Jurkat, Clone E6-1 (cell line): ENCODE measurements at regions not wholly inside any gene's neighbourhood (a gene's known extent, or its start where the extent isn't known, plus 50 kb on each side); places are given as distances from the start of the nearest gene placed in this dataset.

ENCODE experiments used
- DNase-seq: peaks from one replicate; pipeline ENCODE4 v3.0.0-alpha.2; 2011; ENCODE audit warnings: low read depth, low spot score
- H3K4me3 ChIP-seq: 2 replicates; pipeline ENCODE4 v1.5.1; 2011; ENCODE audit warnings: mild to moderate bottlenecking, low read length, control low read depth, moderate library complexity

DNA sequence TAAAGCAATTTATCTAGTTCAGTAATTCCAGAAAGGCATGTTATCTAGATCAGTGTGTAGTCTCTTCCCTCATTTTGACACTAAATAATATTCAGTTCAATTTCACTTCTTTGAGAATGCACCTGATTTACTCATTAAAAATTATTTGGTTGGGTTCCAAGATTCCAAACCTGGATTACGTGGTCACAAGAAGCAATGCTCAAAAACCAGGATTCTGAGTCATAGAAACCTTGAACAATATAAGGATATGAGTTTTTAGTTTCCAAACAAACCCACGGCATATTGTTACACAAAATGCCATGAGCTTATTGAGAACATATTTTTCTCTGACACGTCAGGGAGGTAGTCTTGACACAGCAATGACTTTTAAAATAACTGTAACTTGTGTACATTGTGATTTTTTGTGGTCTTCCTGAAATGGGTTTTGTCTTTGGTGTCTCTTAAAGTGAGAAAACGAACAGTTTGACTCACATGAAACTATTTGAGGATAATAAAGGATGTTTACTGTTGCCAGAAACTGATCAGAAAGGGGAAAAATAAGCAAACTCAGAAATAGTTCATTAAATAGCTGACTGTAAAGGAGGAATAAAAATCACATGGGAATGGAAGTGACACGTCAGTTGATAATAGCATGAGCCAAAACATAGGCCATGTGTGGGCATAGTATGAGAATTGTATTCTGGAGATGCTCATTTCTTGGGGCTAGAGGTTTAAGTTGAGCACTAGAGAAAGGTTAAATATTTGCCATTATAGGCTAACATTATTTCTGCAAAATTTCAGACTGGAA is 617.7 kb upstream of the CDH2 start:
- DNase-seq, result no peak
- H3K4me3 ChIP-seq, result no peak overlapping the region

DNA sequence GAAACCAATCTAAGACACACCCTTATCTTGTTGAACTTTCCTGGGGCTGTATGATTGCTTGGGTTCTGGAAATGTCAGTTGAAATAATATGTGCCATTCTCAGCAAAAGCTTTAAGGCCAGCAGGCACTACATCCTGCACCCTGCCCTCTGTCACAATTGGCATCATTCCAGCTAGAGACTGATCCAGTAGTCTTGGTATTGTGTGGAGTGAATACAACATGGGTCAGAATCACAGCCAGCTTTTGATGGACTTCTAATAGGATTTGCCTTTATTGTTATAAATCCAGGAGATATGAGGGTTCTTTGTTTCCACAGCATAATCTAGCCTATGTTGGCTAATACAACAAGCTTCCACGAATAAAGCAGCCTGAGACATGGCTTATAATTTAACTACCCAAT is 617.0 kb upstream of the CDH2 start:
- DNase-seq, result no peak
- no peak overlapping the region for H3K4me3 ChIP-seq

DNA sequence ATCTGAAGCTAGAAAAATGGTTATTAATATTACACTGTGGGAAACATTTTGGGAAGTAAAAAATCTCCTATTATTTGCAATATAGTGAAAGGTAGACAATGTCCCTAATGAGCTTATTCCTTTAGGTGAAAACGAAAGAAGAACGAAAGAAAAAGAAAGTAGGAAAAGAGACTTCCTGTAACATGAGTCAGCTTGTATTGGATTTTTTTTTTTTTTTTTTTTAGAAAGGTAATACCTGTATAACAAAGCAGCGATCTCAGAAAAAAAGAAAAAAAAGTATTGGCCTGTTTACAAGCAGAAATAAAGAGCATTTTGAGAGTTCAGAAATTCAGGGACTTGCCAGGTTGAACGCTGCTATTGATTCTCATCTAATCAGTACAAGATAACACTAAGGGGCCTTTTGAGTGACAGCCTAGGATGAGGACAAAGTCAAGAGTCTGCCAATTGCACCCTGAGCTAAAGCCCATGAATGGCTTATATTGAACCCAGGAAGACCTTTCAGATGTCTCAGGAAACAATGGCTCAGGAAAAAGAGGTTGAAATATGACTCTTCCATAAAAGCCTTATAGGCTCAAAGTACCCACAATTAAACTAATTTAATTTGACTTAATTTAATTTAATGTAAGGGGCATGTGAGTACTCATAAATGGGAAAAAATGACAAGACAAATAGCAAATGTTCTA is 615.6 kb upstream of the CDH2 start:
- no peak overlapping the region for H3K4me3 ChIP-seq
- DNase-seq, result no peak

DNA sequence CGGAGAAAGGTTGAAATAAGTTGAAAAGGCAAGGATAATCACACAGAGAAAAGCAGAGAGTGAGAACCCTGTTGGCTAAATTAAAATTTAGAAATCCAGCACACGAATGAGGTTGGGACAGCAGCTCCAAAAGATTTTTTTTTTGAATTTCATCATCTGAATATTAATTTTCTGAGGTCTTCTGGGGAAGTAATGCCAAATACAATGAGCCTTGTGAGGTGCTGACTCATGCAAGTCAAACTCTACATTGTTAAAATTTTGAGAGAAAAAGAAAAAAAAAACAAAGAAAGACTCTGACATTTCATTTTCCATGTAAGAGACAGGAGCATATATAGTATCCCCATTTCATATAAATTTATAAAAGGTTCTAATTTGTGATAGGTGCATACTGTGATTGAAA is 614.2 kb upstream of the CDH2 start:
- DNase-seq, result no peak
- H3K4me3 ChIP-seq, result no peak overlapping the region

DNA sequence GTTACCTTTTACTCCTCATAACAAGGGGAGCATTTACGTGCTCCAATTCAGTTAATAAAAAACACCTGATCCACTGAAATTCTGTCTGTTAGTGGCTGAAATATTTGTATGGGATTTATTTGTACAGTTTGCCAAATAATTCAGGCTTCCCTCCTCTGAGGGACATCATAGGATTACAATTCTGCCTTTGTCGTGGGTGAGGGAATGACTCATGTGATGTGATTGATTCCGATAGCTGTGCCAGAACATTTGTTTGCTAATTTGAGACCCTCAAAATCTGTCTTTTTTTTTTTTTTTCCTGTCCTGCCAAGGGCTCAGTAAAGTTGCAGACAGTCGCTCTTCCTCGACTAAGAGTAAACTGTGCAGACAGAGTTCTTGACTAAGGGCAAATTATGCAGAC is 612.6 kb upstream of the CDH2 start:
- DNase-seq, result no peak
- no peak overlapping the region for H3K4me3 ChIP-seq

DNA sequence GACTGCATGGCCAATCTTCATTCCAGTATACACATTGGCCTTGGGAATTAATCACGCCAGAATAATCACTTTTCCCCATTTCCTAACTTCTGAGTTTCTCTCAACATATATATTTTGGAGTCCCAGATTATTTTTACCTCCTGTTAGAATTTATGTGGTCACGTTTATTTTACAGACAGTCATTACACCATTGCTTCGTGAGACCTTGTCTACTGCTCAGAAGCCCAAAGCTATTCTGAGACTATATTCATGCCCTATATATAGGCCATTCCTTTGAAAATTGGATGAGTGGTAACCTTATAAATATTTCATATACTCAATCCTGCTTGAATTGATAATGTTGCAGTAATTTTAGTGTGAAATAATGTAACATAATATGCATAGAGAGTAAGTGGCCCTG is 610.0 kb upstream of the CDH2 start:
- H3K4me3 ChIP-seq, result no peak overlapping the region
- no peak for DNase-seq

DNA sequence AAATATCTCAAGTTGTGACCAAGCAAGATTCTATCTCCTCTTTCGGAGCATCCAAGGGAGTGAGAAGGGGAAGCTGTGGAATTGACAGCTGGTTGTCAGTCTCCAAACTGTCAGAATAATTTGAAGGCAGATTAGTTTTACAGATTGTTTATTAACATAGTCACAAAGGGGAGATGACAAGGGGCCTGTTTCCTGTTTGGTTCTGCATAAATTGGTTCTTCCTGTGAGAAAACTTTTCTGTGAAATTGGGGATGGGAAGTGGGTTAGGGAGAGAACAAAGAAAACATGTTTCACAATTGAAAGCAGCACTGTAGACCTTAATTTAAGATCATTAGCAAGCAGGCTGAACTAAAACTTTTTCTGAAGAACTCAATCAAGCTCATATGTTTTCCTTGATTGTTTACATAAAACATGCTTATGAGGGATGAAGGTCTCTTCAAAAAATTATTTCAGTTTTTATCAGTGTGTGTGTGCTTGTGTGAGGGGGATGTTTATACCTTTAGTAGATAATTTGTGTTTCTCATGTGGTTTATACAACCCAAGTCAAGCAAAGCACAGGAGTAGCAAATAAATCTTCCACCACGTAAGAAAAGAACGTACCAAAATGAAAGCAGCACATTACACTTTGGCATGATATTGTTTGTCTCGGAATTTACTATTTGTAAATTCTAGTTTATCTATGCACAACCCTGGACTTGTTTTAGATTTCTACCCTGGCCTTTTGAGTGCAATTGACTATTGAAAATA is 604.9 kb upstream of the CDH2 start:
- DNase-seq, result peak; percentile 43
- H3K4me3 ChIP-seq, result no peak overlapping the region

DNA sequence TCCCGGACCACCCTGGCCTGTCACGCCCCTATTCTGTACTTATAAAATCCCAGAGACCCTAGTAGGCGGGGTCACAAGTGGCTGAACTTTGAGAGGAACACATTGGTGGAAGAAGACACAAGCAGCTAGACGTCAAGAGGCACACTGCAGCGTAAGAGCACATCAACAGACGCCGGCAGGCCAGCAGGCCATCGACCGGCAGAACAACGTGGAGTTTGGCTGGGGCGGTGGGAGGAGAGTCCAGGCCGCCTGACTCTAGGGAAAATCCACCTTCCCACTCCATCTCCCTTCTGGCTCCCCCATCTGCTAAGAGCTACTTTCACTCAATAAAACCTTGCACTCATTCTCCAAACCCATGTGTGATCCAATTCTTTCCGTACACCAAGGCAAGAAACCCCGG is 601.8 kb upstream of the CDH2 start:
- H3K4me3 ChIP-seq, result no peak overlapping the region
- no peak for DNase-seq

DNA sequence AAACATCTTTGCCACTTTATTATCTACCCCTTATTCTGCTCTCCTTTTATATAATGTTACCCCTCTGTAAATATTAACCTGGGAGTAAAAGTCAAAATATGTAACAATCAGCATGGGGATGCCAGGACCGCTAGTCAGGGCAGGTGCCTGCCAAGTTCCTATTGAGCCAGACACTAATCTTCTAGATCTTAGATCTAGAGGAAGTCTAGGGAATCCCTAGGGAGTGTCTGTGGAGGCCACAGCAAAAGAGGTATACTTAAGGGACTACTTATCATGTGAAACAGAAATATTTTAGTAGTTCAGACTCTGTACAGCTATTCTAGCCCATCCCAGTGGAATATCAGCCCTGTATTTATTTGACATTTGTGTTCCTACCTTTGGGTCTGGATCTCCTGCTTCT is 600.8 kb upstream of the CDH2 start:
- no peak for DNase-seq
- H3K4me3 ChIP-seq, result no peak overlapping the region

DNA sequence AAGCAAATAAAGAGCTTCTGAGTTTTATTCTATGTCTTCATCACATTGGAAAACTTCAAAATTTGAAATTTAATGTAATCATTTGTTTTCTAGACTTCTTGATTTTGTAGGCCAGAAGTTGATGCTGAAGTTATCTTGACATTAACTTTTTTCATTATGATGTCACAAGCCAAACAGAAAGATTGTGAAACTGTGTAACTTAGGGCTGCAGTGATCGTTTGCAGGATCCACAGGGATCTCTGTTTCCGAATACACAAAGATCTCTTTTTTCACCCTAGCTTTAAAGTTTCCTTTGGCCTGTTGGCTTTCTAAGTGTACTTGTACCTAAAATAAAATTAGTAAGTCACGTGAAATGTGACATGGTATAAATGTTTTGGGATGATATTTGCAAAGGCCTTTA is 594.9 kb upstream of the CDH2 start:
- H3K4me3 ChIP-seq, result no peak overlapping the region

DNA sequence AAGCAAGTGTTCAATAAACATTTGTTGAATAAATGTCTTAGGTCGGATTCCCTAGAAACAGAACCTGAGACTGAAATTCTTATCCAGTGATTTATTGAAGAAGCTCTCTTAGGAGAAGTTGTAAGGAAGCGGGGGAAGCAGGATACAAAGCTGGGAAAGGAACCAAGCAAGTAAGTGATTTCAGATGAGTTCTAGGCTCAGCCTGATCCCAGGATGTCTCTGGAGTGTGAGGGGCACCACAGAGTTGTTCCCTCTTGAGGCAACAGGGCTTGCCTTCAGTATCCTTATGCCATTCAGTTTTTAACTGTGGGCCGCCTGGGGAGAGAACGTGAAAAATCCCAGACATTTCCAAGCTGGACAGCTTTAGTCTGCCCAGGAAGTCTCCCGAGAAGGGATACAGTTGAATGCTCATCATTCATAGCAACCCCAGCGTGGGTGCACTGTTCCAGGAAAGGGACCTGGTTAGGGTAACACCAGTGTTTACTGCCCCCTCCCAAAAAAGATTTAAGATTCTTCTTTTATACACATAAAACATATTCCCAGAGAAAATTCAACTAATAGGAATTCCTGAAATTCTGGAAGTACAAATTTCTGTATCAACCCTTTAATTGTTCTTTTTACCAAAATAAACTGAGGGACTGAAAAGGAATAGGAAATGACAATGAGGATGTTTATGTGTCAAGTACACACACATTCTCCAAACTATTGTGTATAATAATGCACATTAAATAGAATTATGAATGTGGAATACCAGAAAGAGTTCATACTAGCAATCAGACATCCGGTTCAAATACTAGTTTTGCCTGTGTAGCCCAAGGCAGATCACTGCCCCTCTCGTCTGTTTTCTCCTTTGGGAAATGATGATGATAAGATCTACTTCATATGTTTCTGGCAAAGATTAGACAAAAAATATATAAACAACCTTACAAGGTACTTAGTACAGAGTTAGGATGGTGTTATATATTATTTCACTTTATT is 592.1 kb upstream of the CDH2 start:
- DNase-seq, result no peak
- no peak overlapping the region for H3K4me3 ChIP-seq

More for the DNA sequence above, 594.9 kb upstream of the CDH2 start:
- no peak for DNase-seq

DNA sequence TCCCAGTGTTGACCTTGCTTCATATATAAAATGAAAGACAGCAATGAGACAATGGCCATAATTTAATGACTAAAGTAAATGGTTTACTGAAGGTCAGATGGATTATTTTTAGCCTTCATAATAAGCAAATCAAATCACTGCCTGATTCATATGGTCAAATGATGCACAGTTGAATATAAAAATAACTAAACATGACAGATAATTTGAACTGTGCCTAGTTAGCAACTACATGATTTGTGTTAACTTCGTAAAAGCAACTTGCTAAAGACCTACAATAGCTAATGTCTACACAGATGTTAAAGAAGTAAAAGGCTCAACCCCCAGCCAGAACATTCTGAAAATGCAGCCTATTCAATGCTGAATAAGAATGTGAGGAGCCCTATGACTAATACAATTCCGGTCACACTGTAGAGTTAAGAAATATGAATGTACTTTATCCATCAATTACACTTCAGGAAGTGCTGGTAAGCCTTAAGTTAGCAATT is 590.8 kb upstream of the CDH2 start:
- no peak for DNase-seq

DNA sequence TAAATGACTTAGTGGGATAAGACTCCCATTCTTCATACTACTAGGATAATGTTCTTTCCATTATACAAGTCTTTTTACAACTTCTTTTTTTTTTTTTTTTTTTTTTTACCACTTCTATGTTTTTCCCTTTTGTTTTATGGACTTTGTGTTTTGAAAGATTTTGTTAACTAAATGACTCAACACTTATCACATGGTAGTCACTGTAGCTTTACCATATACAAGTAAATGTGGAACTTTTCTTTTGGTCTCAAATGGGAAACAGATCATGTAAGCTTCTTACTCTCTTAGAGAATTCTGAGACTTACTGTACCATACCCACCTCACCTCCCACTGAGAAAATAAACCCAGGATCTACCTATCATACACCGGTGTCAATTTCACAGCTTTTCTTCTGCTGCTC is 590.3 kb upstream of the CDH2 start:
- no peak for DNase-seq
- no peak overlapping the region for H3K4me3 ChIP-seq

More for the DNA sequence above, 590.8 kb upstream of the CDH2 start:
- H3K4me3 ChIP-seq, result no peak overlapping the region

DNA sequence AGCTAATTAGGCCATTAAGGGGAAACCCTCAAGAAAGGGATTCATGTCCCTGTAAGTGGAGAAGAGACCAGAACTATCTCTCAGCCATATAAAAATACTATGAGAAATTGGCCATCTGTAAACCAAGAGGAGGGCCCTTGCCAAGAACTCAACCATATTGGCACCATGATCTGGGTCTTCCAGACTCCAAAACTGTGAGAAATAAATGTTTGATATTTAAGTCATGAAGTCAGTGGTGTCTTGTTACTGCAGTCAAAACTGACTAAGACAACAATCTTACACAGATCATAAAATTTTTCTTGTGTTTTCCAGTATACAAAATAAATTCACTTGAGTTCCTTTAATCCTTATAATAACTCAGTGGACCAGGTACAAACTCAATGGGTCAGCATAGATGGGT is 589.8 kb upstream of the CDH2 start:
- no peak for DNase-seq
- H3K4me3 ChIP-seq, result no peak overlapping the region

DNA sequence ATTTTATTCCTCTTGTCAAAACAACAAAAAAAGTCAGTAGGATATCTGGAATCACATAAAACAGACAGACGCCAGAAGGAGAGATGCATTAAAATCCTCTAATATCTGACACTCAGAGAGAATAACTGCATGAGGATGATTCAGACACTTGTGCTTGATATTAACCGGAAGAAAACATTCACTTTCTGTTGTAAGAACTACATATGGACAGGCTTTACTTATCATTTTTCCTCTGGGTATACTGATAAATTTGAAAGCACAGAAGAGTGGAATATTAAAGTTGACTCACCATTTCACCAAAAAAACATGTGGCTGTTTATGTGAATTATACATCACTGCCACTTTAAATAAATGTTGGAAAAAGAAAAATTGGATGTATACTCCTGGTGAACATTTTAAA is 589.1 kb upstream of the CDH2 start:
- no peak overlapping the region for H3K4me3 ChIP-seq
- DNase-seq, result no peak

DNA sequence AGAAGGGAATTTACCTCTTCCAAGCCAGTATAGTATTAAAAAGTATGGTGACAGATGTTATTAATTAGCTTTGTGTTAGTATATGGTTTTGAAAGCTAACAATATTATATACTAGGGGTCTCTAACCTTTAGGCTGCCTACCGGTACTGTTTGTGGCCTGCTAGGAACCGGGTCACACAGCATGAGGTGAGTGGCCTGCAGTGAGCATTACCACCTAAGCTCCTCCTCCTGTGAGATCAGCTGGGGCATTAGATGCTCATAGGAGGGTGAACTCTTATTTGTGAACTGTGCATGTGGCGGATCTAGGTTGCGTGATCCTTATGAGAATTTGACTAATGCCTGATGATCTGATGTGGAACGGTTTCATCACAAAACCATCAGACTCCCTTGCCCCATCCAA is 583.4 kb upstream of the CDH2 start:
- no peak overlapping the region for H3K4me3 ChIP-seq
- no peak for DNase-seq

DNA sequence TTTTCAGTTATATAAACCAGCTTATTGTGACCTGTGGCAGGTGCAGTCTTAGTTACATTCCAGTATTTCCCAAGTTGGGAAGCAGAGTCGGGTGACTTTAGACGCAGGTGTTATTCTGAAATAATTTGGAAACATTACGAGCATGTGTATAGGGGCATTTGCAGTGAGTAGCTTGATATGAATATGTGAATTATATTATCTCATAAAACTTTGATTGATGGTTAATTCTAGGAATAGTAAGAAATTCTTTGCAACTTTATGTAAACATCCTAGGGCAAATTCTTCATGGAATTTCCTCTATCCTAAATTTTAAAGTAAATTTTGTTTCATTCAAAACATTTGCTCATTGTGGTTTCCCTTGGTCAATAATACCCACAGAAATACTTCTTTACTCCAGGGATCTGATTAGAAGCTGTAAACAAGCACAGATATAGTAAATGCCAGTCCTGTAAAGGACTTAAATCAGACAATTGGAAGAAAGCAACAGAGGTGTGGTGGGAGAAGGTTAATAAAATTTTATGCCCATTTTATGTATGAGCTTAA is 580.6 kb upstream of the CDH2 start:
- H3K4me3 ChIP-seq, result no peak overlapping the region
- DNase-seq, result no peak

DNA sequence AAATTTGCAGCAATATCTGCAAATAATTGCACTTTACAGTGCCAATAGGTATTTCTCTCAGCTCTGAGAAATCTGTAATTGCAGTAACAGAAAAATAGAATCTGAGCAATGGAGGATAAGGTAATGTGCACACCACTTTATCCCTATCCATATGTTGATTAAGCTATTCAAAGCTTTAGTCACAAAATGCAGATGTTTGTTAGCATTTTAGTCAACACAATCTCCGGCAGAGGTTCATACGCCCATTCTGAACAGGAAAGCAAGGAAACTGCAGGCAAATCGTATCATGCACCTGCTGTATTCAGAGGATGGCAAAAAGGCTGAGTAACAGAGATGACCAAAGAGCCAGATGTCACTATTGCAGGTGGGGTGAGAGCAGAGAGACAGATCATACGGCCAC is 566.2 kb upstream of the CDH2 start:
- DNase-seq, result no peak
- H3K4me3 ChIP-seq, result no peak overlapping the region

DNA sequence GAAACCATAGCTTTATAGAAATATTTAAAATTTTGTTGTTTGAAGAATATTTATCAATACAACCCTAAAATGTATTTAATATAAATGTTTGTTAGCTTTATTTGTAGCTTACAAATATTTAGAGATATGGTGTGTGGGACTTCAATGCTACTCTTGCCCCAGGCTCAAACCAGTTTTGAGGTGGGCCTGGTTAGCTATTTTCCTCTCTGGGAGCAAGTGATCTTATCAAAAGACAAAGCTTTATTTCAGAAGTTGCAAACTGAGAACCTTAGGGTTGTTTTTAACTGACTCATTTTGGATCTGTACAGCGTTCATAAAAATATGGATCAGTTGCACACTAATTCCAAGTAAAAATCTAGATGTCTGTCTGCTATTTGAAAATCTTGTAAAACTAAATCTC is 563.6 kb upstream of the CDH2 start:
- no peak for DNase-seq
- no peak overlapping the region for H3K4me3 ChIP-seq
